ENCODE measurements at regions not wholly inside any gene's neighbourhood (a gene's known extent, or its start where the extent isn't known, plus 50 kb on each side); places are given as distances from the start of the nearest gene placed in this dataset.

DNA sequence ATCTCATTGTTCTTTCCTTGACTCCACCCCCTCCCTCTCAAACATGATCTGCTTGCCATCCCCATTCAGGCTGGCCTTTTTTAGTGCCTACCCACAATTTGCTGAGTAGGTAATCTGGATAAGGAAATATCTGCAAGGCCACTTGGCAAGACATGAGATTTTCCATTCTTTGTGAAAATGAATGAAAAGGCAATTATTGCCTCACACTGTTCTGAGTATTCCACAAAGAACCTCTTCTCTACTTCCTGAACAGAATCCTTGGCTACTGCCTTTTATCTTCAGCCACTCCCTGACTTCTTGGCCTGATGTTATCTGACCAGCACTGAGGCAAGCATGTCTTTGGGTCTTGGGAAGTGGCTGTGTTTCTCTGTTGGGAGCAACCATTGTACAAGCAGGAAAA, 263.2 kb upstream of the ATP2B1 start:
- Mint-ChIP-seq H3K4me3 (no peak overlapping the region), H3K27ac (no peak overlapping the region), H3K27me3 (ENCODE audit: low read depth) (no peaks in the 10 kb centered on the region), H3K9me3 (no peaks in the 10 kb centered on the region), H3K4me1 (peaks cover 8% of the 10 kb centered on the region), H3K36me3 (ENCODE audit: low read depth) (no peaks in the 10 kb centered on the region)
- TF ChIP-seq, protein P1, sequence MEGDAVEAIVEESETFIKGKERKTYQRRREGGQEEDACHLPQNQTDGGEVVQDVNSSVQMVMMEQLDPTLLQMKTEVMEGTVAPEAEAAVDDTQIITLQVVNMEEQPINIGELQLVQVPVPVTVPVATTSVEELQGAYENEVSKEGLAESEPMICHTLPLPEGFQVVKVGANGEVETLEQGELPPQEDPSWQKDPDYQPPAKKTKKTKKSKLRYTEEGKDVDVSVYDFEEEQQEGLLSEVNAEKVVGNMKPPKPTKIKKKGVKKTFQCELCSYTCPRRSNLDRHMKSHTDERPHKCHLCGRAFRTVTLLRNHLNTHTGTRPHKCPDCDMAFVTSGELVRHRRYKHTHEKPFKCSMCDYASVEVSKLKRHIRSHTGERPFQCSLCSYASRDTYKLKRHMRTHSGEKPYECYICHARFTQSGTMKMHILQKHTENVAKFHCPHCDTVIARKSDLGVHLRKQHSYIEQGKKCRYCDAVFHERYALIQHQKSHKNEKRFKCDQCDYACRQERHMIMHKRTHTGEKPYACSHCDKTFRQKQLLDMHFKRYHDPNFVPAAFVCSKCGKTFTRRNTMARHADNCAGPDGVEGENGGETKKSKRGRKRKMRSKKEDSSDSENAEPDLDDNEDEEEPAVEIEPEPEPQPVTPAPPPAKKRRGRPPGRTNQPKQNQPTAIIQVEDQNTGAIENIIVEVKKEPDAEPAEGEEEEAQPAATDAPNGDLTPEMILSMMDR (IDR thresholded peaks at IDR 0.05; ENCODE audit: unreplicated experiment in 3 of 3) = no peak

DNA sequence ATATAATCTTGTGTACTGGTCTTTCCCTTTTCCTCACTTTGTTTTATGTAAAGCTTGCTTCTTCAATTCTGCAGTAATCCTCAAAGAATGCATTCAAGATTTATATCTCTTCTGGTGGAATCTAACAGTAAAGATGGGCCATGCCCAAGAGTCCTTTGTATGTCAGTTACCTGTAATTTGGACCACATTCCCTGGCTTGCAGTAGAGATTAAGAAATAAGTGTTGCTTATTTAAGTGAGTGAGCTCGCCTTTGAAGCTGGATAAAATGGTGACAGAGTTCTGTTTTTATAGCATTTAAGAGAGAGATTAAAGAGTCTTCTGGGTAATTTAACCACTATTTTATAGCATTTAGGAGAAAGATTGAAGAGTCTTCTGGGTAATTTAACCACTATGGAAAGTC, 262.1 kb upstream of the ATP2B1 start:
- Mint-ChIP-seq H3K36me3 (ENCODE audit: low read depth) (no peaks in the 10 kb centered on the region), H3K4me1 (no peaks in the 10 kb centered on the region), H3K27me3 (ENCODE audit: low read depth) (peaks cover 5% of the 10 kb centered on the region), H3K27ac (no peak overlapping the region), H3K9me3 (no peaks in the 10 kb centered on the region), H3K4me3 (no peak overlapping the region)
- TF ChIP-seq, protein P1 (IDR thresholded peaks at IDR 0.05; ENCODE audit: unreplicated experiment in 3 of 3) = no peak

DNA sequence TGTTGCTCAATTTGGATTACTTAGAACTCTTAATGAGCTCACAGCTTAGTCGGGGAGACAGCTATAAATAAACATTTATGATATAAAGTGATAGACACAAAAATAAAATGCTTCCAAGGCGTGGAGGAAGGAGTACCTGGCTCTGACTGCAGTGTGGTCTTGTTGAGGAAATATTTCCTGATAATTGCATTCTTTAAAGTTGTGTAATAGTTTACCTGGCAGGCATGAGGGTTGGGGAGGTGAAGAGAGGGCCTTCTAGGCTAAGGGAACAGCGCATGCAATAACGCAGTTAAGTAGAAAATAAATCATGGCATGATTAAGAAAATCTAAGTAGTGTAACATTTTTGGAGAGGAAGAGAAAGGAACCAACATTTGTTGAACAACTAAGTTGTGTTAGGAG, 260.5 kb upstream of the ATP2B1 start:
- Mint-ChIP-seq H3K27me3 (ENCODE audit: low read depth) (peaks cover 5% of the 10 kb centered on the region), H3K9me3 (no peaks in the 10 kb centered on the region), H3K4me3 (no peak overlapping the region), H3K27ac (no peak overlapping the region), H3K4me1 (no peaks in the 10 kb centered on the region), H3K36me3 (ENCODE audit: low read depth) (no peaks in the 10 kb centered on the region)
- TF ChIP-seq, protein P1 (IDR thresholded peaks at IDR 0.05; ENCODE audit: unreplicated experiment in 3 of 3) = no peak

DNA sequence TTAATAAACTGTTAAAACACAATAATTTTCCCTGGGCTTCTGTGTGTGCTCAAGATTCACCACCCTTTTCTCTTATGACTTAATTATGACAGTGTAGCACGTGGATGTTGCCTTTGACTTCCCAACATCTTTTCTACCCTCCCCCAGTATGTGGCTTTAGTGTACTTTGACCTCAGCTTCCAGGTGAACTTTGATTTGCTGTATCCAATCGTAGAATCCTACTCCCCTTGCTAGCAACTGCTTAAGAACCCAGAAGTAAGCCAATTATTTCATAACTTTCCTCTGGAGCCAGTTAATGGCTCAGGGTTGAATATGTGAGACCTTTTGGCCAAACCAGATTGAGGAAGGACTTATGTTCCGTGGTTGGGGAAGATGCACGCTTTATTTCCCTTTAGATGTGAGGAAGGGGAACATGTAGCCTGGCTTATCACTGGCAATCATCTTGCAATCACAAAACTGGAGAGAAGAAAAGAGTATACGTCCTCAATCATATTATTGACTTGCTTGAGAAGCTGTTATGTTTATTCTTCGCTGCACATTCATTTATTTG, 259.6 kb upstream of the ATP2B1 start:
- no peak overlapping the region for H3K27ac Mint-ChIP-seq
- H3K27me3 Mint-ChIP-seq (ENCODE audit: low read depth) = peaks cover 5% of the 10 kb centered on the region
- TF ChIP-seq, protein P1 (IDR thresholded peaks at IDR 0.05; ENCODE audit: unreplicated experiment in 3 of 3) = no peak
- no peaks in the 10 kb centered on the region for H3K36me3 Mint-ChIP-seq (ENCODE audit: low read depth)
- no peaks in the 10 kb centered on the region for H3K9me3 Mint-ChIP-seq
- no peaks in the 10 kb centered on the region for H3K4me1 Mint-ChIP-seq
- no peak overlapping the region for H3K4me3 Mint-ChIP-seq

DNA sequence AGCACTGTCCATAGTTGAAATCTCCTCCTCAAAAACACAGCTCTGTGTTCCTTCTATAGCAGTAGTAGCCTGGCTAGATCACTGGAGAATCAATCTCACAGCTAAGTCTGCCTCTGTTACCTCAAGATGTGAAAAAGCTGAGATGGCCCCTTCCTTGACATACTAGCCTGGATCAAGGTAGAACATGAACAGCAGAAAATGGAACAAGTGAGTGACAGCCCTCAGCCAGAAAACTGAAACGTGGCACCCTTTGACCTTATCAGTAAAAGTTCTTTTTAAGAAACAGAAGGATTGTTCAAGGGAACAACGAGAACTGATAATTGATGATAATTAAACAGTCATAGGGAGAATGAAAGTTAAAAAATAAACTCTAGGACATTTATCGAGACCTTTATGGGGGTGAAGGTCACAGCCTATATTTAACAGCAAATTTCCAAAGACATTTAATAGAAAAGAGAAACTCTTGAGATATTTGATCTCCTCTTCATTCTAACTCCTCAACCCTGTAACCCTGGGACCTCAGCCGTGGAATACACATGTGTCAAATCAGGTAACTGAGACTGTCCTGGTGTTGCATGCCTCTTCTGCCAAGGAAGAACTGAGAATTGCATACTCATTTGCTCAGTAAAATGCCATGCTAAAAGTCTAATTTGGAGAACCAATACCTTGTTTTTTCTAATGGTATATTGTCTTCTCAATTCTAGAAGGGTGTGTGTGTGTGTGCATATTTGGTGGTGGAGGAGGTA, 258.0 kb upstream of the ATP2B1 start:
- TF ChIP-seq, protein P1 (IDR thresholded peaks at IDR 0.05; ENCODE audit: unreplicated experiment in 3 of 3) = no peak
- no peak overlapping the region for H3K27ac Mint-ChIP-seq
- H3K36me3 Mint-ChIP-seq (ENCODE audit: low read depth) = no peaks in the 10 kb centered on the region
- peaks cover 5% of the 10 kb centered on the region for H3K27me3 Mint-ChIP-seq (ENCODE audit: low read depth)
- H3K4me1 Mint-ChIP-seq = no peaks in the 10 kb centered on the region
- H3K9me3 Mint-ChIP-seq = no peaks in the 10 kb centered on the region
- H3K4me3 Mint-ChIP-seq = no peak overlapping the region

DNA sequence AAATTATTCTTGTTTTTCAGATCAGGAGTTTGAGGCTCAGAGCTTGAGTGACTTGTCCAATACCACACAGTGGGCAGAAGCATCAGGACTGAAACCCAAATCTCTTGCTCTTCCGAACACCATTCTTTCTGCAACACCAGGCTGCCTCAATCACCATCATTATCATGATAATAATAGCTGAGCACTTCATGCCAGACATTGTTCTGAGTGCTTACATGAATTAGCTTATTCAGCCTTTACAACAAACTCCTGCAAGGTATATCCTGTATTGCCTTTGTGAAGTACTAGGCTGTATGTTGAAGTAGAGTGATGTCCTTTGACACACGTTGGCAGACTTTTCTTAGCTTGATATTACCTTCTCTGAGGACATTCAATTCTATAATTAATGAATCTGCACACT, 257.4 kb upstream of the ATP2B1 start:
- TF ChIP-seq, protein P1 (IDR thresholded peaks at IDR 0.05; ENCODE audit: unreplicated experiment in 3 of 3) = no peak
- H3K4me1 Mint-ChIP-seq = no peaks in the 10 kb centered on the region
- H3K4me3 Mint-ChIP-seq = no peak overlapping the region
- no peaks in the 10 kb centered on the region for H3K36me3 Mint-ChIP-seq (ENCODE audit: low read depth)
- H3K27me3 Mint-ChIP-seq (ENCODE audit: low read depth) = peaks cover 5% of the 10 kb centered on the region
- no peaks in the 10 kb centered on the region for H3K9me3 Mint-ChIP-seq
- no peak overlapping the region for H3K27ac Mint-ChIP-seq

Data from nephron (organoid).